ENCODE measurements at regions not wholly inside any gene's neighbourhood (a gene's known extent, or its start where the extent isn't known, plus 50 kb on each side); places are given as distances from the start of the nearest gene placed in this dataset.

DNA sequence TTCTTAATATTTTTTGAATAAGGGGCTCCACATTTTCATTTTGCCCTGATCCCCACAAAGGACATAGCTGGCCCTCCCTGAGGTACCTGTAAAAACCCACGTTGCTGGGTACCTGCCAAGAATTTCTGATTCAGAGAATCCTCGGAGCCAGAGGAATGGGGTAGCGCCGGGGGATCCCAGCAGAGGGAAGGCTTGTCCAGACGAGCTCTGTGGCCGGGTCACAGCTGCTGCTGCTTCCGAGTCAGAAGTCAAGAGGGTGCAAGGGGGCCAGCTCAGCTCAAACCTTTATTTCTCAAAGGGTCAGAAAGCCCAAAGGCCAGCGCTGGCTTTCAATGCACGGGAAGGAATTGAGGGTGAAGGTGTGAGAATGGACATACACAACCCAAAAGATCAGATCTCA is 68.9 kb upstream of the SDK2 start:
- intact Hi-C loops (cut with DNase I, micrococcal nuclease): loop anchor here in 1 of 2 experiments (5.0 to 10.0 kb wide), 4 partner anchors 126 to 458 kb away; no protein-coding TSS in a partner anchor
- ChIA-PET CTCF (no interaction called here), POLR2A (no interaction called here)
- Mint-ChIP-seq H3K4me1 (ENCODE audit: low read depth) (peaks cover 20% of the 10 kb centered on the region), H3K27me3 (no peaks in the 10 kb centered on the region), H3K27ac (no peak overlapping the region), H3K4me3 (no peak overlapping the region), H3K9me3 (no peaks in the 10 kb centered on the region), H3K36me3 (ENCODE audit: low read depth) (no peaks in the 10 kb centered on the region)
- DNase-seq (no peak), ATAC-seq (ENCODE audit: poor library complexity) (no peak)
- H3K9me3 ChIP-seq (ENCODE audit: control insufficient read depth in 1 of 2, insufficient read depth in 1 of 2, low read length in 2 of 2): peaks cover 0 to 4% of the 10 kb centered on the region in 2 experiments
- H3K36me3 ChIP-seq (ENCODE audit: insufficient read depth, low read length): no peaks in the 10 kb centered on the region
- no peak overlapping the region for H3K27ac ChIP-seq (ENCODE audit: low read depth in 1 of 2, low read length in 2 of 2)
- H3K27me3 ChIP-seq (ENCODE audit: control insufficient read depth in 1 of 2, insufficient read depth in 2 of 2, low read length in 2 of 2): no peaks in the 10 kb centered on the region
- peaks cover 15% of the 10 kb centered on the region for H3K4me1 ChIP-seq (ENCODE audit: insufficient read depth, low read length)
- no peak overlapping the region for H3K4me3 ChIP-seq (ENCODE audit: low read length)
- TF ChIP-seq, protein P1, sequence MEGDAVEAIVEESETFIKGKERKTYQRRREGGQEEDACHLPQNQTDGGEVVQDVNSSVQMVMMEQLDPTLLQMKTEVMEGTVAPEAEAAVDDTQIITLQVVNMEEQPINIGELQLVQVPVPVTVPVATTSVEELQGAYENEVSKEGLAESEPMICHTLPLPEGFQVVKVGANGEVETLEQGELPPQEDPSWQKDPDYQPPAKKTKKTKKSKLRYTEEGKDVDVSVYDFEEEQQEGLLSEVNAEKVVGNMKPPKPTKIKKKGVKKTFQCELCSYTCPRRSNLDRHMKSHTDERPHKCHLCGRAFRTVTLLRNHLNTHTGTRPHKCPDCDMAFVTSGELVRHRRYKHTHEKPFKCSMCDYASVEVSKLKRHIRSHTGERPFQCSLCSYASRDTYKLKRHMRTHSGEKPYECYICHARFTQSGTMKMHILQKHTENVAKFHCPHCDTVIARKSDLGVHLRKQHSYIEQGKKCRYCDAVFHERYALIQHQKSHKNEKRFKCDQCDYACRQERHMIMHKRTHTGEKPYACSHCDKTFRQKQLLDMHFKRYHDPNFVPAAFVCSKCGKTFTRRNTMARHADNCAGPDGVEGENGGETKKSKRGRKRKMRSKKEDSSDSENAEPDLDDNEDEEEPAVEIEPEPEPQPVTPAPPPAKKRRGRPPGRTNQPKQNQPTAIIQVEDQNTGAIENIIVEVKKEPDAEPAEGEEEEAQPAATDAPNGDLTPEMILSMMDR (IDR thresholded peaks at IDR 0.05): no peak

DNA sequence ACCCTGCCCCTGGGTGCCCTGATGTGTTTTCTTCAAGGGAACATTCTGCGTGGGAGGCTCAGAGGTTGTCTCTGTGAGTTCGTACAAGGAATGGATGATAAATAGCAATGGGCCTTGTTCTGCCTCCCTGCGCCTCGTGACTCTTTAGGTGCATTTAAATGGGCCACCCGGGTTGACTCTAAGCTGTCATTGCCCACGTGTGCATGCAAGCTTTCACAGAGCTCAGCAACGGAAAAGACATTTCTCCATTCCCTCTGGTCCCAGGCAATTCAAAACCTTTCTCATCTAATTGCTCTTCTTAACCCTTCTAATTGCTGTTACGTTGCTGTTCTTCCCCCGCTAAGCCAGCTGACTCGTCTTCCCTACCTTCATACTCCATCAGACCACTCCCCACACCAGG is 71.5 kb upstream of the SDK2 start:
- Histone ChIP-seq H3K4me3 (ENCODE audit: low read length) (no peak overlapping the region), H3K27me3 (ENCODE audit: control insufficient read depth in 1 of 2, insufficient read depth in 2 of 2, low read length in 2 of 2) (no peaks in the 10 kb centered on the region), H3K9me3 (ENCODE audit: control insufficient read depth in 1 of 2, insufficient read depth in 1 of 2, low read length in 2 of 2) (no peaks in the 10 kb centered on the region), H3K4me1 (ENCODE audit: insufficient read depth, low read length) (peaks cover 17% of the 10 kb centered on the region), H3K36me3 (ENCODE audit: insufficient read depth, low read length) (no peaks in the 10 kb centered on the region), H3K27ac (ENCODE audit: low read depth in 1 of 2, low read length in 2 of 2) (no peak overlapping the region)
- peaks cover 35% of the 10 kb centered on the region for H3K4me1 Mint-ChIP-seq (ENCODE audit: low read depth)
- H3K4me3 Mint-ChIP-seq: no peak overlapping the region
- no peaks in the 10 kb centered on the region for H3K36me3 Mint-ChIP-seq (ENCODE audit: low read depth)
- no peaks in the 10 kb centered on the region for H3K9me3 Mint-ChIP-seq
- ChIA-PET CTCF (no interaction called here), POLR2A (no interaction called here)
- ATAC-seq (ENCODE audit: poor library complexity) (no peak), DNase-seq (no peak)
- H3K27me3 Mint-ChIP-seq: no peaks in the 10 kb centered on the region
- TF ChIP-seq, protein P1 (IDR thresholded peaks at IDR 0.05): no peak
- H3K27ac Mint-ChIP-seq: no peak overlapping the region
- intact Hi-C loops (cut with DNase I, micrococcal nuclease): loop anchor here in 1 of 2 experiments (10.0 kb wide), 1 partner anchor 461 kb away; no protein-coding TSS in a partner anchor

DNA sequence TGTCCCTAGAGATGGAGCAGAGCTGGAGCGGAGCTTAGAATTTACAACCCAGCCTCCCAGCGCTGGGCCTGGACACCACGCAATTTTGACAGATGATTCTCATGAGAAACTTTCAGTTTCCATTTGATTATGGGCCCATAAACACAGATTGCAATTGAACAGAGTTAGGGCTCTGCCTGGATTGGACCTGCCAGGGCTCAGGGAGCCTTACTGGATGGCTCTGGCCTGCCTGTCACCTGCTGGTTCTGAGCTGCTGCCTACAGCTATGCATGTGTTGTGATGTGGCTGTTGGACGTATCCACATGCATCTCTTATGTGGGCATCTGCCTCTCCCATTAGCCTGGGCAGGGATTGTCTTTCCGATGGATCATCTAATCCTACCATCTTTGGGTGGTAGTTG is 73.4 kb upstream of the SDK2 start:
- Mint-ChIP-seq H3K27ac (peak overlapping the region; percentile 97), H3K4me3 (no peak overlapping the region), H3K9me3 (no peaks in the 10 kb centered on the region), H3K4me1 (ENCODE audit: low read depth) (peaks cover 41% of the 10 kb centered on the region), H3K36me3 (ENCODE audit: low read depth) (no peaks in the 10 kb centered on the region), H3K27me3 (no peaks in the 10 kb centered on the region)
- intact Hi-C loops (cut with DNase I, micrococcal nuclease): loop anchor here in 1 of 2 experiments (10.0 kb wide), 1 partner anchor 463 kb away; no protein-coding TSS in a partner anchor
- Histone ChIP-seq H3K27me3 (ENCODE audit: control insufficient read depth in 1 of 2, insufficient read depth in 2 of 2, low read length in 2 of 2) (no peaks in the 10 kb centered on the region), H3K9me3 (ENCODE audit: control insufficient read depth in 1 of 2, insufficient read depth in 1 of 2, low read length in 2 of 2) (no peaks in the 10 kb centered on the region), H3K4me1 (ENCODE audit: insufficient read depth, low read length) (peaks cover 22% of the 10 kb centered on the region), H3K4me3 (ENCODE audit: low read length) (no peak overlapping the region), H3K27ac (ENCODE audit: low read depth in 1 of 2, low read length in 2 of 2) (no peak overlapping the region), H3K36me3 (ENCODE audit: insufficient read depth, low read length) (no peaks in the 10 kb centered on the region)
- no peak for DNase-seq
- ChIA-PET POLR2A (no interaction called here), CTCF (no interaction called here)
- TF ChIP-seq, protein P1 (IDR thresholded peaks at IDR 0.05): no peak
- no peak for ATAC-seq (ENCODE audit: poor library complexity)

Measured in CD4-positive, alpha-beta T cell (primary cell).